ENCODE measurements at regions not wholly inside any gene's neighbourhood (a gene's known extent, or its start where the extent isn't known, plus 50 kb on each side); places are given as distances from the start of the nearest gene placed in this dataset.

GRCh38 chr2:18835787-18836186 is 246.4 kb upstream of the NT5C1B start:
- DNase-seq = no peak
- Histone ChIP-seq H3K4me3 (replicated peaks in 1 of 3; ENCODE audit: low read depth in 2 of 3, low read length in 3 of 3) (no peak overlapping the region), H3K4me1 (ENCODE audit: control insufficient read depth in 1 of 2, insufficient read depth in 2 of 2, low read length in 2 of 2) (no peaks in the 10 kb centered on the region), H3K4me2 (replicated peaks; ENCODE audit: extremely low read depth, low read length, poor library complexity, severe bottlenecking) (no peak overlapping the region), H3K9ac (ENCODE audit: insufficient read depth, low read length, poor library complexity, severe bottlenecking) (no peak overlapping the region), H3K27ac (ENCODE audit: low read depth in 1 of 2, low read length in 2 of 2) (no peak overlapping the region), H3K36me3 (replicated peaks in 1 of 2; ENCODE audit: control insufficient read depth in 1 of 2, insufficient read depth in 2 of 2, low read length in 2 of 2) (no peaks in the 10 kb centered on the region), H2AFZ (ENCODE audit: insufficient read depth, low read depth, low read length, poor library complexity, severe bottlenecking) (no peak overlapping the region), H3K9me3 (replicated peaks in 1 of 2; ENCODE audit: control insufficient read depth in 1 of 2, insufficient read depth in 1 of 2, low read length in 2 of 2) (peaks cover 0 to 3% of the 10 kb centered on the region in 2 donors), H3K27me3 (ENCODE audit: control insufficient read depth in 2 of 2, insufficient read depth in 2 of 2, low read length in 2 of 2) (no peaks in the 10 kb centered on the region), H3K79me2 (ENCODE audit: insufficient read depth, low read length) (no peaks in the 10 kb centered on the region), H4K20me1 (ENCODE audit: insufficient read depth, low read length) (no peaks in the 10 kb centered on the region)
- Mint-ChIP-seq H3K9me3 (peaks cover 0 to 9% (median 2%) of the 10 kb centered on the region in 7 donors), H3K4me1 (no peaks in the 10 kb centered on the region), H3K4me3 (no peak overlapping the region), H3K27me3 (ENCODE audit: low read depth in 3 of 3) (no peaks in the 10 kb centered on the region), H3K27ac (no peak overlapping the region), H3K36me3 (no peaks in the 10 kb centered on the region)
- no peak for TF ChIP-seq CTCF (IDR thresholded peaks at IDR 0.05)
- intact Hi-C loops (cut with micrococcal nuclease) = no loop called here
- WGBS (ENCODE audit: insufficient coverage) = 83% methylated on average over 2 of the region's 2 CpGs

DNA sequence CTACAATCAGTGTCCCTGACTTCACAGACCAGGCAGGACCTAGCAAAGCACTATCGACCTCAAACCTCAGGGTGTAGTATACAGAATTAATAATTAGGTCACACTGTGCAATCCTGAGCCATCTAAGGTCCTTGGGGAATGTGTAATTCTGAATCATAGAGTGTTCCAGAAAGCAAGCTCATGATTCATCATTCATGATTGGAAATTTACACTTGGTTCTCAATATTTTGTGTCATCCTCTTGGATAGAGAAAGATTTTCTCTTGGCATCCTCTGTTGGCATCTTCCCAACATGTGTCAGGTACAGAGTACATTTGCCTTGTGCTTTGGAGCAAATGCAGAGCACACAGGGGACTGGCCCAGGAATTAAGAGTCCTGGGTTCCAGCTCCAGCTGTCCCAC is 245.0 kb upstream of the NT5C1B start:
- Histone ChIP-seq H3K4me1 (ENCODE audit: control insufficient read depth in 1 of 2, insufficient read depth in 2 of 2, low read length in 2 of 2) (no peaks in the 10 kb centered on the region), H3K79me2 (ENCODE audit: insufficient read depth, low read length) (no peaks in the 10 kb centered on the region), H2AFZ (ENCODE audit: insufficient read depth, low read depth, low read length, poor library complexity, severe bottlenecking) (no peak overlapping the region), H3K4me2 (replicated peaks; ENCODE audit: extremely low read depth, low read length, poor library complexity, severe bottlenecking) (no peak overlapping the region), H3K27me3 (ENCODE audit: control insufficient read depth in 2 of 2, insufficient read depth in 2 of 2, low read length in 2 of 2) (no peaks in the 10 kb centered on the region), H4K20me1 (ENCODE audit: insufficient read depth, low read length) (no peaks in the 10 kb centered on the region), H3K27ac (ENCODE audit: low read depth in 1 of 2, low read length in 2 of 2) (no peak overlapping the region), H3K9ac (ENCODE audit: insufficient read depth, low read length, poor library complexity, severe bottlenecking) (no peak overlapping the region), H3K9me3 (replicated peaks in 1 of 2; ENCODE audit: control insufficient read depth in 1 of 2, insufficient read depth in 1 of 2, low read length in 2 of 2) (peaks cover 0 to 3% of the 10 kb centered on the region in 2 donors), H3K36me3 (replicated peaks in 1 of 2; ENCODE audit: control insufficient read depth in 1 of 2, insufficient read depth in 2 of 2, low read length in 2 of 2) (no peaks in the 10 kb centered on the region), H3K4me3 (replicated peaks in 1 of 3; ENCODE audit: low read depth in 2 of 3, low read length in 3 of 3) (no peak overlapping the region)
- Mint-ChIP-seq H3K36me3 (no peaks in the 10 kb centered on the region), H3K4me1 (no peaks in the 10 kb centered on the region), H3K27me3 (ENCODE audit: low read depth in 3 of 3) (no peaks in the 10 kb centered on the region), H3K9me3 (peaks cover 0 to 9% (median 2%) of the 10 kb centered on the region in 7 donors), H3K27ac (no peak overlapping the region), H3K4me3 (no peak overlapping the region)
- no peak for DNase-seq
- TF ChIP-seq CTCF (IDR thresholded peaks at IDR 0.05) = no peak
- WGBS (ENCODE audit: insufficient coverage) = no CpG with 5 or more reads among the region's 1 CpG
- intact Hi-C loops (cut with micrococcal nuclease) = no loop called here

Measured in CD14-positive monocyte (primary cell).